Ishikawa (cell line): ENCODE measurements at regions not wholly inside any gene's neighbourhood (a gene's known extent, or its start where the extent isn't known, plus 50 kb on each side); places are given as distances from the start of the nearest gene placed in this dataset.

Experiments used
- CEBPB ChIP-seq: IDR thresholded peaks from 2 replicates; pipeline ENCODE4 v1.6.1; 2012
- CREB1 ChIP-seq: IDR thresholded peaks from 2 replicates; pipeline ENCODE4 v1.6.1; 2012; ENCODE audit warnings: low read depth
- EGR1 ChIP-seq: IDR thresholded peaks from 2 replicates; pipeline ENCODE4 v1.6.1; 2012
- EP300 ChIP-seq: IDR thresholded peaks from 2 replicates; pipeline ENCODE4 v1.6.1; 2012; ENCODE audit warnings: borderline replicate concordance
- FOXM1 ChIP-seq: IDR thresholded peaks from 2 replicates; pipeline ENCODE4 v1.6.1; 2012; ENCODE audit warnings: low read depth, borderline replicate concordance
- NFIC ChIP-seq: IDR thresholded peaks from 2 replicates; pipeline ENCODE4 v1.6.1; 2012
- RAD21 ChIP-seq: IDR thresholded peaks from 2 replicates; pipeline ENCODE4 v1.6.1; 2012; ENCODE audit warnings: low read depth
- TAF1 ChIP-seq: IDR thresholded peaks from 2 replicates; pipeline ENCODE4 v1.6.1; 2012; ENCODE audit warnings: low read depth, mild to moderate bottlenecking
- TCF12 ChIP-seq: IDR thresholded peaks from 2 replicates; pipeline ENCODE4 v1.6.1; 2012; ENCODE audit warnings: low read depth
- TEAD4 ChIP-seq: IDR thresholded peaks from 2 replicates; pipeline ENCODE4 v1.6.1; 2012
- YY1 ChIP-seq: IDR thresholded peaks from 2 replicates; pipeline ENCODE4 v1.6.1; 2012; ENCODE audit warnings: low read depth
- ZBTB7A ChIP-seq: IDR thresholded peaks from 2 replicates; pipeline ENCODE4 v1.6.1; 2012; ENCODE audit warnings: low read depth
- TF ChIP-seq, protein P1 (sequence below): IDR thresholded peaks from 2 replicates; pipeline ENCODE4 v1.6.1; 2012
- TF ChIP-seq, protein P2 (sequence below): IDR thresholded peaks from 2 replicates; pipeline ENCODE4 v1.6.1; 2012; ENCODE audit warnings: low read depth, mild to moderate bottlenecking
- TF ChIP-seq, protein P3 (sequence below): IDR thresholded peaks from 2 replicates; pipeline ENCODE4 v1.6.1; 2012

DNA sequence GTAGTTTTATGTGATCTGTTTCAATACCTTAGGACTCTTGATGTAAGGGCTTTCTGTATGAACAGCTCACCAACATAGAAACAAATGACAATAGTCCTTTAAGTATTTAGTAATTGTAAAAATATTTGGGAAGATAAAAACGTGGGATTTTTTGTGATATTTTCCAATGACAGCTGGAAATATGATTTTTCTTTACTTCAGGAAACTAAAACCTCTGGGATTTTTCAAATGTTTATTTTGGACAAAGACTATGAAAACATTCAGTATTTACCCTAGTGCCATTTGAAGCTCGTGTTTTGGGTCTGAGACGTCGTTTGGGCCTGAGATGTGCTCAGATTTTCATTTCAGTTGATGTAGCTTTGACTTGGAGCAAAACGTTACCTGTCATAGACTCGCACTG, 240.0 kb downstream of the BMP4 start:
- TF ChIP-seq EGR1 = no peak
- no peak for TF ChIP-seq TAF1
- TF ChIP-seq, protein P1, sequence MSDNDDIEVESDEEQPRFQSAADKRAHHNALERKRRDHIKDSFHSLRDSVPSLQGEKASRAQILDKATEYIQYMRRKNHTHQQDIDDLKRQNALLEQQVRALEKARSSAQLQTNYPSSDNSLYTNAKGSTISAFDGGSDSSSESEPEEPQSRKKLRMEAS = no peak
- TF ChIP-seq, protein P2, sequence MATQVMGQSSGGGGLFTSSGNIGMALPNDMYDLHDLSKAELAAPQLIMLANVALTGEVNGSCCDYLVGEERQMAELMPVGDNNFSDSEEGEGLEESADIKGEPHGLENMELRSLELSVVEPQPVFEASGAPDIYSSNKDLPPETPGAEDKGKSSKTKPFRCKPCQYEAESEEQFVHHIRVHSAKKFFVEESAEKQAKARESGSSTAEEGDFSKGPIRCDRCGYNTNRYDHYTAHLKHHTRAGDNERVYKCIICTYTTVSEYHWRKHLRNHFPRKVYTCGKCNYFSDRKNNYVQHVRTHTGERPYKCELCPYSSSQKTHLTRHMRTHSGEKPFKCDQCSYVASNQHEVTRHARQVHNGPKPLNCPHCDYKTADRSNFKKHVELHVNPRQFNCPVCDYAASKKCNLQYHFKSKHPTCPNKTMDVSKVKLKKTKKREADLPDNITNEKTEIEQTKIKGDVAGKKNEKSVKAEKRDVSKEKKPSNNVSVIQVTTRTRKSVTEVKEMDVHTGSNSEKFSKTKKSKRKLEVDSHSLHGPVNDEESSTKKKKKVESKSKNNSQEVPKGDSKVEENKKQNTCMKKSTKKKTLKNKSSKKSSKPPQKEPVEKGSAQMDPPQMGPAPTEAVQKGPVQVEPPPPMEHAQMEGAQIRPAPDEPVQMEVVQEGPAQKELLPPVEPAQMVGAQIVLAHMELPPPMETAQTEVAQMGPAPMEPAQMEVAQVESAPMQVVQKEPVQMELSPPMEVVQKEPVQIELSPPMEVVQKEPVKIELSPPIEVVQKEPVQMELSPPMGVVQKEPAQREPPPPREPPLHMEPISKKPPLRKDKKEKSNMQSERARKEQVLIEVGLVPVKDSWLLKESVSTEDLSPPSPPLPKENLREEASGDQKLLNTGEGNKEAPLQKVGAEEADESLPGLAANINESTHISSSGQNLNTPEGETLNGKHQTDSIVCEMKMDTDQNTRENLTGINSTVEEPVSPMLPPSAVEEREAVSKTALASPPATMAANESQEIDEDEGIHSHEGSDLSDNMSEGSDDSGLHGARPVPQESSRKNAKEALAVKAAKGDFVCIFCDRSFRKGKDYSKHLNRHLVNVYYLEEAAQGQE = no peak
- no peak for TF ChIP-seq TEAD4
- no peak for TF ChIP-seq CREB1
- TF ChIP-seq EP300 = no peak
- TF ChIP-seq RAD21 = no peak
- no peak for TF ChIP-seq FOXM1
- no peak for TF ChIP-seq NFIC

DNA sequence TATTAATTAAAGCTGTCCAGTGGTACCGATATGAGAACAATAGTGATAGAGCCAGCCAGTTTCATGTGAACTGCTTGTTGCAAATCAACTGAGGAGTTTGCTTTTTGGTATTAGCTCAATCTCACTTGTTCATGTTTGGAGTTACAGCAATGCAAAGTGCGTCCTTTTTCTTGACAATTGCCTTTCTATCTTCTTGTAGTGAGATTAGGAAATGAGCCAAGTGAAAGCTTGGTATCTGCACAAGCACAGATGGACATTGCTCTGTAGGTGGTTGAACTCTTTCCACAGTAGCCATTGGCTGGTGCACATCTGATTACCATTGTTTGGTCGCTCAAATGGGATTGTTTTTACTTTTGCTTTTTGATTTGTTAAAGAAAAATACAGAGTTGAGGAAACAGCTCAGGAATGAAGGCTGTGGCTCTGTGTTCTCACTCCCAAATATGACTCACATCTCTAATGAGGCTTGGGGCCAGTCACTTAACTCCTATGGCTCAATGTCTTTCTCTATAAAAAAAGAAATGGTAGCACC, 241.4 kb downstream of the BMP4 start:
- TF ChIP-seq TEAD4 (no peak), NFIC (no peak), FOXM1 (no peak), CREB1 (no peak), ZBTB7A (no peak), EP300 (no peak), EGR1 (no peak), YY1 (no peak), TAF1 (no peak)
- TF ChIP-seq, protein P2 = no peak
- TF ChIP-seq, protein P1 = no peak

DNA sequence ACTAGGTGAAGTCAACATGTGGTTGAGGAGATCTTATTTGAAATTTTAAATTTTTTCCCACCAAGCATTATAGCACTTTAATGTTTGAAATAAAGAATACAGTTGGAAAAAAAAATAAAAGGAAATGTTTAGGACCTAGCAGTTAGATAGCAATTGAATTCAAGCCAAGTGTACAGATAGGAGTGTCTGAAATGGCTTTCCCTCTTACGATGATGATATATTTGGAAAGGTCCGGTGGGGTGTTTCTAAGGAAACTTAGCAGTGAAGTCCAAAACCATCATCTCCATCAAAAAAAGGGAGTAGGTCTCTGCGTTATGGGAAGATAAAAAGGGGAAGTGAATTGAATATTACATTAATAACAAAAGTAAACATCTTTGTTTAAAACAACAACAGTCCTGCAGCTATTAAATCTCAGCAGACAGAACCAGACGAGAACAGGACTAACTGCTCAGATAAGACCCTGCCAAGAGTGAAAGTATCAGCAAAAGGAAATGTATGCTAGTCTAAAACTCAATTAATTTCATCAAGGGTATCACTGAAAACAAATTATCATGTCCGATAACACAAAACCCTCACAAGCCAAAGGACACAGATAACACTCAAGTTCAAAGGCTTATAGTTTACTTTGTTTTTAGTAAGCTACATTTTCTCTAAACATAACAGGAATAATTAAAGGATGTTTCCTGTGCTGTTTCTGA, 242.0 kb downstream of the BMP4 start:
- TF ChIP-seq, protein P3, sequence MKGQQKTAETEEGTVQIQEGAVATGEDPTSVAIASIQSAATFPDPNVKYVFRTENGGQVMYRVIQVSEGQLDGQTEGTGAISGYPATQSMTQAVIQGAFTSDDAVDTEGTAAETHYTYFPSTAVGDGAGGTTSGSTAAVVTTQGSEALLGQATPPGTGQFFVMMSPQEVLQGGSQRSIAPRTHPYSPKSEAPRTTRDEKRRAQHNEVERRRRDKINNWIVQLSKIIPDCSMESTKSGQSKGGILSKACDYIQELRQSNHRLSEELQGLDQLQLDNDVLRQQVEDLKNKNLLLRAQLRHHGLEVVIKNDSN = no peak
- TF ChIP-seq CREB1 (no peak), NFIC (no peak), EGR1 (no peak), EP300 (no peak), FOXM1 (no peak), RAD21 (no peak), YY1 (no peak), TCF12 (no peak), CEBPB (no peak), TAF1 (no peak), TEAD4 (no peak), ZBTB7A (no peak)
- TF ChIP-seq, protein P1 = no peak
- TF ChIP-seq, protein P2 = no peak

DNA sequence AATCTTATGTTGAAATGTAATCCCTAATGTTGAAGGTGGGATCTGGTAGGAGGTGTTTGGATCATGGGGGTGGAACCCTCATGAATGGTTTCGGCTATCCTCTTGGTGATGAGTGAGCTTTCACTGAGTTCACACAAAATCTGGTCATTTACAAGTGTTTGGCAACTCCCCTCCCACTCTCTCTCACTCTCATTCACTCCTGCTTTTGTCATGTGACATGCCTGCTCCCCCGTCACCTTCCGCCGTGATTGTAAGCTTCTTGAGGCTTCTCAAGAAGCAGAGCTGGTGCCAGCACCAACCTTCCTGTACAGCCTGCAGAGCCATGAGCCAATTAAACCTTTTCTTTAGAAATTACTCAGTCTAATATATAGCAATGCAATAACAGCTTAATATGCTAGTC, 245.4 kb downstream of the BMP4 start:
- TF ChIP-seq EGR1 (no peak), NFIC (no peak), EP300 (no peak), CEBPB (no peak), TAF1 (no peak), CREB1 (no peak), ZBTB7A (no peak), TCF12 (no peak), FOXM1 (no peak), YY1 (no peak), TEAD4 (no peak), RAD21 (no peak)
- TF ChIP-seq, protein P3 = no peak
- TF ChIP-seq, protein P2 = no peak
- TF ChIP-seq, protein P1 = no peak
